ENCODE measurements at regions not wholly inside any gene's neighbourhood (a gene's known extent, or its start where the extent isn't known, plus 50 kb on each side); places are given as distances from the start of the nearest gene placed in this dataset.
"Not testable (repeated sequence)": the region's sequence is repeated elsewhere in the genome, so short reads cannot be mapped to it uniquely, and the experiment has no call there.

DNA sequence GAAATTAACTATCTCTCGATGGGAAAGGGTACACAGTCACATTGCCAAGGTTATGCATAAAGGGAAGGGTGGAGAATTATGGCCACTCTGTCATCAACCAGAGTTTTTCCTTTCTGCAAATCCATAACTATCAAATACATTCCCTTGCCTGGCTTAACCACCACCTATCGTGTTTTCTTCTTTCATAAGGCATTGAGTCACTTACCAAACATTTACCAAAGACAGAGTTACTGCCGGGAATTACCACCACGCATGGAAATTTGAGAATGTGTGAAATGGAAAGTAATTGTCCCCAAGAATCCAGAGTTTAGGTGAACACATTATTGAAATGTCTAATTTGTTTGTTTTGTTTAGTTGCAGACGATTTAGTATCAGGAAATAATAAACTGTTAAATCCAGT lies 134.3 kb upstream of the LRRN1 start:
- Mint-ChIP-seq H3K27me3 (peaks cover 4% of the 10 kb centered on the region), H3K9me3 (peaks cover 13% of the 10 kb centered on the region), H3K27ac (no peak overlapping the region), H3K4me3 (no peak overlapping the region), H3K36me3 (ENCODE audit: low read depth) (no peaks in the 10 kb centered on the region), H3K4me1 (peaks cover 11% of the 10 kb centered on the region)
- DNase-seq (no peak), ATAC-seq (no peak)

GRCh38 chr3:3662610-3663009 lies 136.6 kb upstream of the LRRN1 start:
- Mint-ChIP-seq H3K9me3 (peaks cover 10% of the 10 kb centered on the region), H3K36me3 (ENCODE audit: low read depth) (no peaks in the 10 kb centered on the region), H3K4me1 (peaks cover 11% of the 10 kb centered on the region), H3K4me3 (no peak overlapping the region), H3K27ac (no peak overlapping the region), H3K27me3 (peaks cover 4% of the 10 kb centered on the region)
- DNase-seq (no peak), ATAC-seq (no peak)

- DNase-seq (no peak), ATAC-seq (no peak)
- no peak overlapping the region for H3K27ac Mint-ChIP-seq
- H3K4me1 Mint-ChIP-seq: no peaks in the 10 kb centered on the region
- no peak overlapping the region for H3K4me3 Mint-ChIP-seq
- no peaks in the 10 kb centered on the region for H3K27me3 Mint-ChIP-seq
- H3K9me3 Mint-ChIP-seq: peaks cover 4% of the 10 kb centered on the region
- H3K36me3 Mint-ChIP-seq (ENCODE audit: low read depth): no peaks in the 10 kb centered on the region
Observed at GRCh38 chr3:3654916-3655315, 144.3 kb upstream of the LRRN1 start.

DNA sequence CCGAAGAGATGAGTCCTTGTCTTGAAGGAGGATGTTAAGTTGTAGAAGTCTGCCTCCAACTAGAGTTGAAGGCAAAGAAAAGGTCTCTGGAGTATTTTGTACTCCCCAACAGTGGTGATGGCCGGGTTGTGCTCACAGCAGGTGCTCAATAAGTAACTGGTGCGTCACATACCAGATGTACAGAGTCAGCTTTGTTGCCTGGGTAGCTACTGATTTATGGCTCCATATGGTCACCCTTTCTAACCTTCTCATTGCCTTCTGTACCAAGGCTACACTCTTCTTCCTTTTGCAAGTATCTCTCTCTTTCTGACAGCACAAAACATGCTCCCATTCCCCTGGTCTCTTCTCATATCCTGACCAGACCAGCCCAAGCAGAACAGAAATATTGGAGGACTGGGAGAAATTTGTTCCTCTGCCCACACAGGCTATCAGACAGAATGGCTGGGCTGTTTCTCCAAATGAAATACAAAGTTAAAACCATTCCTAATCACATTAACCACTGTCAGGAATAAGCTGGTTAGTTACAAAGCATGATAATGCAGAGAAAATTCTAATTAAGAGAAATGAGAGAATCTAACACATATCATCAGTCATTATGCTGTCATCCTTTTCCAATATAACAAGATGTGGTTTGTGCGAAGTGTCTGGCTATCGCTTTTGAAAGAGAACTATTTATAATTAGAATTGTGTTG lies 150.1 kb upstream of the LRRN1 start:
- Mint-ChIP-seq H3K27ac (no peak overlapping the region), H3K36me3 (ENCODE audit: low read depth) (no peaks in the 10 kb centered on the region), H3K4me1 (no peaks in the 10 kb centered on the region), H3K4me3 (no peak overlapping the region), H3K27me3 (no peaks in the 10 kb centered on the region), H3K9me3 (no peaks in the 10 kb centered on the region)
- no peak for ATAC-seq
- DNase-seq: no peak

DNA sequence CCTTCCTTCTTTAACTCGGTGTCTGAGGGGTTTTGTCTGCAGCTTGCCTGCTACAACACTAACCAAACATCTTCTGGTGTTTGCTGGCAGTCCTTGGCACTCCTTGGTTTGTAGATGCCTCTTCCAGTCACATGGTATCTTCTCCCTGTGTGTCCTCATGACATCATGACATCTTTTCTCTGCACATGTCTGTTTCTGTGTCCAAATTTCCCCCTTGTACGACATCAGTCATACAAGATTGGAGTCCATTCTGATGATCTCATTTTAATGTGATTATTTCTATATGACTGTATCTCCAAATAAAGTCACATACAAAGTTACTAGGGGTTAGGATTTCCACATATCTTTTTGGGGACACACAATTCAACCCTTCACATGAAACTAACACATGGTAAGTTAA lies 152.3 kb upstream of the LRRN1 start:
- no peaks in the 10 kb centered on the region for H3K36me3 Mint-ChIP-seq (ENCODE audit: low read depth)
- H3K4me1 Mint-ChIP-seq: no peaks in the 10 kb centered on the region
- no peak overlapping the region for H3K4me3 Mint-ChIP-seq
- H3K27ac Mint-ChIP-seq: no peak overlapping the region
- DNase-seq: no peak
- ATAC-seq: no peak
- no peaks in the 10 kb centered on the region for H3K9me3 Mint-ChIP-seq
- no peaks in the 10 kb centered on the region for H3K27me3 Mint-ChIP-seq

DNA sequence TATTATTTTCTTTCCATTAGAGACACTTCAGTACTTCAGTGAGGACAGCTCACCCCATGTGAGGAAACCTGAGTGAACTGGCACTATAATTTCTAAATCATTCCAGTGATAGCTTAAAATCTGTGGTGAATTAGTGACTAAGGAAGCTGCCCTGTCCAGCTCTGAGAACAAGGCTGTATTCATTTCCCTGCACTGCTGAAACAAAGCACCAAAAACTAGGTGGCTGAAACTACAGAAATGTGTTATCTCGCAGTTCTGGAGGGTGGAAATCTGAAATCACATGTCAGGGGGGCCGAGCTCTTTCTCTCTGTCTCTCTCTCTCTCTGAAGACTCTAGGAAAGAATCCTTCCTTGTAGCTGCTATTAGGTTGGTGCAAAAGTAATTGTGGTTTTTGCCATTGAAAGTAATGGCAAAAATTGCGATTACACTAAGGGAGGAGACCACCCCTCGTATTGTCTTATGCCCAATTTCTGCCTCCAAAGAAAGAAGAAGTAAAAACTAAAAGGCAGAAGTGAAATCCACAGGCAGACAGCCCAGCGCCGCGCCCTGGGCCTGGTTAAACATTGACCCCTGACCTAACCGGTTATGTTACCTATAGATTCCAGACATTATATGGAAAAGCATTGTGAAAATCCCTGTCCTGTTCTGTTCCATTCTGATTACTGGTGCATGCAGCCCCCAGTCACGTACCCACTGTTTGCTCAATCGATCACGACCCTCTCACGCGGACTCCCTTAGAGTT lies 153.0 kb upstream of the LRRN1 start:
- not testable (repeated sequence) for ATAC-seq

DNA sequence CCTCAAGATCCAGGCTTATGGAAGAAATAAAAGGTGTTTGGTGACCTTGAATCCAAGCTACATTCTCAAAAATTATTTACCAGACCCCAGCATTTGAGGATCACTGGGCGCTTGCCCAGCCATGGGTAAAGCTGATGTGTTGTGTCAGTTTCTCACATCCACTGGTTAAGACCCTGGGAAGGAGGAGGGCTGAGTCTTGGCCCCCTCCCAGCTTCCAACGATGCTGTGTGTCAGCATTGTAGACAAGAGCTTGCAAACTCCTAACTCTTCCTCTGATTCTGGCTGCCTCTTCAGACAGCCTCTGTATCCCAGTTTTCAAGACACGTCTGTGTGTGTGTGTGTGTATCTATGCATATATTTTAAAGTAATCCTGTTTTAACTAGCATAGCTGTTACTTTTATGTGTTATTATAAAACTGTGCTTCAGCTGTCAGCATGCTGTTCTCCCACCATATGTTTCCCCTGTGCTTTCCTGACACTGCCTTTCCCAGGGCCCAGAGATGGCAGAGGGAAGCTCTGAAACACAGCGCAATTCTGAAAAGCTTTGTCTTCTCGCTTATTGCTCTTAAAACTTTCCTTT lies 157.3 kb upstream of the LRRN1 start:
- H3K9me3 Mint-ChIP-seq: peaks cover 3% of the 10 kb centered on the region
- no peaks in the 10 kb centered on the region for H3K4me1 Mint-ChIP-seq
- H3K27me3 Mint-ChIP-seq: no peaks in the 10 kb centered on the region
- no peak overlapping the region for H3K4me3 Mint-ChIP-seq
- no peak overlapping the region for H3K27ac Mint-ChIP-seq
- no peak for ATAC-seq
- DNase-seq: no peak
- H3K36me3 Mint-ChIP-seq (ENCODE audit: low read depth): no peaks in the 10 kb centered on the region

More for the DNA sequence above, 153.0 kb upstream of the LRRN1 start:
- H3K27me3 Mint-ChIP-seq; H3K27ac Mint-ChIP-seq; H3K36me3 Mint-ChIP-seq (ENCODE audit: low read depth); H3K4me1 Mint-ChIP-seq; DNase-seq; H3K9me3 Mint-ChIP-seq; H3K4me3 Mint-ChIP-seq: not testable (repeated sequence)

GRCh38 chr3:3639078-3639477 lies 160.2 kb upstream of the LRRN1 start:
- no peaks in the 10 kb centered on the region for H3K36me3 Mint-ChIP-seq (ENCODE audit: low read depth)
- DNase-seq (no peak), ATAC-seq (no peak)
- H3K27me3 Mint-ChIP-seq: no peaks in the 10 kb centered on the region
- no peak overlapping the region for H3K4me3 Mint-ChIP-seq
- peaks cover 3% of the 10 kb centered on the region for H3K9me3 Mint-ChIP-seq
- no peaks in the 10 kb centered on the region for H3K4me1 Mint-ChIP-seq
- H3K27ac Mint-ChIP-seq: no peak overlapping the region

- Mint-ChIP-seq H3K4me1 (no peaks in the 10 kb centered on the region), H3K36me3 (ENCODE audit: low read depth) (no peaks in the 10 kb centered on the region), H3K27me3 (no peaks in the 10 kb centered on the region), H3K4me3 (no peak overlapping the region), H3K9me3 (peaks cover 3% of the 10 kb centered on the region), H3K27ac (no peak overlapping the region)
- DNase-seq (no peak), ATAC-seq (no peak)
Observed at GRCh38 chr3:3636815-3637214, 162.4 kb upstream of the LRRN1 start.

GRCh38 chr3:3635109-3635508 lies 164.1 kb upstream of the LRRN1 start:
- H3K27ac Mint-ChIP-seq: no peak overlapping the region
- ATAC-seq (no peak), DNase-seq (no peak)
- no peak overlapping the region for H3K4me3 Mint-ChIP-seq
- H3K36me3 Mint-ChIP-seq (ENCODE audit: low read depth): no peaks in the 10 kb centered on the region
- no peaks in the 10 kb centered on the region for H3K27me3 Mint-ChIP-seq
- no peaks in the 10 kb centered on the region for H3K9me3 Mint-ChIP-seq
- no peaks in the 10 kb centered on the region for H3K4me1 Mint-ChIP-seq

DNA sequence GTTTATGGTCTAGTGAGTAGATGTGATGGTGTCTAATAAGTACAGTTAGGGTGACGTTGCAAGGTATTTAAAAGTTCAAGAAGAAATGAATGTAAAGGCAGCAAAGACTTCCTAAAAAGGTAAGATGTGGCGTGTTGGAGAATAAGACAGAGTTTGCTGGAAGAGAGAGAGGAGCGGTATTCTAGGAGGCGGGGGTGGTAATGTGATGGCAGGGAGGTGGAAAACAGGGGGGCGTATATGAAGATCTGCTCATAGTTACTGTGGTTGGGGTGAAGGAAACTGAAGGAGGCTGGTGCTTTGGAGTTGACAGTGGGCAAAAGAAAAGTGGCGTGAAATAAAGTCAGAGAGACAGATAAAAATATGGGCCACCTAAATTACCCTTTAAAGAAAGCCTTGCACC lies 164.9 kb upstream of the LRRN1 start:
- H3K36me3 Mint-ChIP-seq (ENCODE audit: low read depth): no peaks in the 10 kb centered on the region
- ATAC-seq: no peak
- H3K27ac Mint-ChIP-seq: no peak overlapping the region
- DNase-seq: no peak
- no peak overlapping the region for H3K4me3 Mint-ChIP-seq
- no peaks in the 10 kb centered on the region for H3K9me3 Mint-ChIP-seq
- H3K4me1 Mint-ChIP-seq: no peaks in the 10 kb centered on the region
- no peaks in the 10 kb centered on the region for H3K27me3 Mint-ChIP-seq

- DNase-seq: no peak
- H3K27ac Mint-ChIP-seq: no peak overlapping the region
- no peaks in the 10 kb centered on the region for H3K36me3 Mint-ChIP-seq (ENCODE audit: low read depth)
Observed at GRCh38 chr3:3633761-3634160, 165.5 kb upstream of the LRRN1 start.

GRCh38 chr3:3632449-3632848 lies 166.8 kb upstream of the LRRN1 start:
- H3K9me3 Mint-ChIP-seq: no peaks in the 10 kb centered on the region
- H3K27me3 Mint-ChIP-seq: no peaks in the 10 kb centered on the region
- no peaks in the 10 kb centered on the region for H3K4me1 Mint-ChIP-seq
- no peaks in the 10 kb centered on the region for H3K36me3 Mint-ChIP-seq (ENCODE audit: low read depth)
- no peak for DNase-seq
- no peak for ATAC-seq
- no peak overlapping the region for H3K27ac Mint-ChIP-seq
- no peak overlapping the region for H3K4me3 Mint-ChIP-seq

More at GRCh38 chr3:3633761-3634160, 165.5 kb upstream of the LRRN1 start:
- Mint-ChIP-seq H3K4me1 (no peaks in the 10 kb centered on the region), H3K27me3 (no peaks in the 10 kb centered on the region), H3K4me3 (no peak overlapping the region), H3K9me3 (no peaks in the 10 kb centered on the region)
- ATAC-seq: no peak

DNA sequence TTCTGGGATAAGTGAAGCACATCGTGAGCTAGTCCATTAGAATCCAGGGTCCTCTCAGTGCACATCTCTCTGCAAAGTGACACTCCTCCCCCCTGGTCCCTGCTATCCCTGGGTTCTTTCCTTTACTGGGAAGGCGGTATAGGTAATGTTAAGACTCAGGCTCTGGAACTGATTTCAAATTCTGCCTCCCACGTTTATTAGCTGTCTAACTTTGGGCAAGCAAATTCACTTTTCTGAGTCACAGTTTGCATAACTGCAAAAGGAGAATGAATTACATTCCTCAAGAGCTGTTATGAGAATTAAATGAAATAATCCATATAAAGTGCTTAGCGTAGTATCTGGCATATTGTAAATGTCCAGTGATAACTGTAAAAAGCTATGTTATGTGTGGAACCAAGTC lies 168.1 kb upstream of the LRRN1 start:
- Mint-ChIP-seq H3K27ac (no peak overlapping the region), H3K9me3 (no peaks in the 10 kb centered on the region), H3K27me3 (no peaks in the 10 kb centered on the region), H3K36me3 (ENCODE audit: low read depth) (no peaks in the 10 kb centered on the region), H3K4me3 (no peak overlapping the region), H3K4me1 (no peaks in the 10 kb centered on the region)
- ATAC-seq (no peak), DNase-seq (no peak)

GRCh38 chr3:3629911-3630310 lies 169.3 kb upstream of the LRRN1 start:
- no peaks in the 10 kb centered on the region for H3K9me3 Mint-ChIP-seq
- H3K4me3 Mint-ChIP-seq: no peak overlapping the region
- ATAC-seq (no peak), DNase-seq (no peak)
- no peak overlapping the region for H3K27ac Mint-ChIP-seq
- no peaks in the 10 kb centered on the region for H3K27me3 Mint-ChIP-seq
- no peaks in the 10 kb centered on the region for H3K4me1 Mint-ChIP-seq
- H3K36me3 Mint-ChIP-seq (ENCODE audit: low read depth): no peaks in the 10 kb centered on the region

Measured in activated naive CD8-positive, alpha-beta T cell treated with anti-CD3 and anti-CD28 coated beads, Interleukin-2, amount 50 U/mL, for 24 hours (primary cell).